ENCODE measurements at regions not wholly inside any gene's neighbourhood (a gene's known extent, or its start where the extent isn't known, plus 50 kb on each side); places are given as distances from the start of the nearest gene placed in this dataset.

- CTCF ChIA-PET: no interaction called here
- no peaks in the 10 kb centered on the region for H3K36me3 Mint-ChIP-seq (ENCODE audit: low read depth)
- H3K4me3 Mint-ChIP-seq: no peak overlapping the region
- no peak overlapping the region for H3K27ac Mint-ChIP-seq
- no peaks in the 10 kb centered on the region for H3K27me3 Mint-ChIP-seq (ENCODE audit: low read depth)
- H3K4me1 Mint-ChIP-seq (ENCODE audit: low read depth): no peaks in the 10 kb centered on the region
- intact Hi-C loops (cut with micrococcal nuclease): no loop called here
- peaks cover 6% of the 10 kb centered on the region for H3K9me3 Mint-ChIP-seq
- no peak for DNase-seq
Measured at GRCh38 chr5:136667789-136668188, 302.4 kb upstream of the TRPC7 start.

- Mint-ChIP-seq H3K36me3 (ENCODE audit: low read depth) (no peaks in the 10 kb centered on the region), H3K4me3 (no peak overlapping the region), H3K9me3 (peaks cover 6% of the 10 kb centered on the region), H3K27me3 (ENCODE audit: low read depth) (no peaks in the 10 kb centered on the region), H3K4me1 (ENCODE audit: low read depth) (no peaks in the 10 kb centered on the region), H3K27ac (no peak overlapping the region)
- no peak for DNase-seq
- intact Hi-C loops (cut with micrococcal nuclease): no loop called here
- CTCF ChIA-PET: no interaction called here
Measured at GRCh38 chr5:136666970-136667620, 301.8 kb upstream of the TRPC7 start.

- Mint-ChIP-seq H3K27ac (no peak overlapping the region), H3K27me3 (ENCODE audit: low read depth) (no peaks in the 10 kb centered on the region)
- CTCF ChIA-PET: no interaction called here
Measured at GRCh38 chr5:136665331-136665730, 300.0 kb upstream of the TRPC7 start.

GRCh38 chr5:136661026-136661425 lies 295.7 kb upstream of the TRPC7 start:
- Mint-ChIP-seq H3K9me3 (no peaks in the 10 kb centered on the region), H3K4me3 (no peak overlapping the region), H3K36me3 (ENCODE audit: low read depth) (no peaks in the 10 kb centered on the region), H3K27me3 (ENCODE audit: low read depth) (no peaks in the 10 kb centered on the region), H3K27ac (no peak overlapping the region), H3K4me1 (ENCODE audit: low read depth) (no peaks in the 10 kb centered on the region)
- DNase-seq: no peak
- CTCF ChIA-PET: no interaction called here
- intact Hi-C loops (cut with micrococcal nuclease): no loop called here

More at GRCh38 chr5:136665331-136665730, 300.0 kb upstream of the TRPC7 start:
- DNase-seq: no peak
- intact Hi-C loops (cut with micrococcal nuclease): no loop called here
- H3K9me3 Mint-ChIP-seq: peaks cover 6% of the 10 kb centered on the region
- no peaks in the 10 kb centered on the region for H3K36me3 Mint-ChIP-seq (ENCODE audit: low read depth)
- H3K4me1 Mint-ChIP-seq (ENCODE audit: low read depth): no peaks in the 10 kb centered on the region
- no peak overlapping the region for H3K4me3 Mint-ChIP-seq

- H3K36me3 Mint-ChIP-seq (ENCODE audit: low read depth): no peaks in the 10 kb centered on the region
- no peak for DNase-seq
- no peak overlapping the region for H3K4me3 Mint-ChIP-seq
- CTCF ChIA-PET: no interaction called here
- H3K27ac Mint-ChIP-seq: no peak overlapping the region
- H3K9me3 Mint-ChIP-seq: no peaks in the 10 kb centered on the region
- no peaks in the 10 kb centered on the region for H3K4me1 Mint-ChIP-seq (ENCODE audit: low read depth)
- H3K27me3 Mint-ChIP-seq (ENCODE audit: low read depth): peaks cover 6% of the 10 kb centered on the region
- intact Hi-C loops (cut with micrococcal nuclease): no loop called here
Measured at GRCh38 chr5:136656811-136657210, 291.5 kb upstream of the TRPC7 start.

- no peak for DNase-seq
- CTCF ChIA-PET: no interaction called here
- no peak overlapping the region for H3K4me3 Mint-ChIP-seq
- intact Hi-C loops (cut with micrococcal nuclease): no loop called here
- no peak overlapping the region for H3K27ac Mint-ChIP-seq
- H3K27me3 Mint-ChIP-seq (ENCODE audit: low read depth): peaks cover 6% of the 10 kb centered on the region
- H3K4me1 Mint-ChIP-seq (ENCODE audit: low read depth): no peaks in the 10 kb centered on the region
- H3K9me3 Mint-ChIP-seq: no peaks in the 10 kb centered on the region
- no peaks in the 10 kb centered on the region for H3K36me3 Mint-ChIP-seq (ENCODE audit: low read depth)
Measured at GRCh38 chr5:136655468-136655867, 290.1 kb upstream of the TRPC7 start.

- Mint-ChIP-seq H3K4me1 (ENCODE audit: low read depth) (no peaks in the 10 kb centered on the region), H3K27me3 (ENCODE audit: low read depth) (no peaks in the 10 kb centered on the region), H3K27ac (no peak overlapping the region), H3K4me3 (no peak overlapping the region), H3K36me3 (ENCODE audit: low read depth) (no peaks in the 10 kb centered on the region), H3K9me3 (no peaks in the 10 kb centered on the region)
- CTCF ChIA-PET: interaction anchor here (0.7 kb wide), 1 partner anchor 13 kb away, joined by 3 read pairs; no protein-coding TSS in a partner anchor
- intact Hi-C loops (cut with micrococcal nuclease): no loop called here
- no peak for DNase-seq
Measured at GRCh38 chr5:136646915-136647314, 281.6 kb upstream of the TRPC7 start.

GRCh38 chr5:136642976-136643375 lies 277.6 kb upstream of the TRPC7 start:
- Mint-ChIP-seq H3K27me3 (ENCODE audit: low read depth) (no peaks in the 10 kb centered on the region), H3K27ac (no peak overlapping the region), H3K4me3 (no peak overlapping the region), H3K4me1 (ENCODE audit: low read depth) (no peaks in the 10 kb centered on the region), H3K36me3 (ENCODE audit: low read depth) (no peaks in the 10 kb centered on the region), H3K9me3 (no peaks in the 10 kb centered on the region)
- intact Hi-C loops (cut with micrococcal nuclease): no loop called here
- DNase-seq: no peak
- CTCF ChIA-PET: no interaction called here

- no peak for DNase-seq
- Mint-ChIP-seq H3K4me3 (no peak overlapping the region), H3K36me3 (ENCODE audit: low read depth) (no peaks in the 10 kb centered on the region), H3K4me1 (ENCODE audit: low read depth) (no peaks in the 10 kb centered on the region), H3K27ac (no peak overlapping the region), H3K9me3 (peaks cover 3% of the 10 kb centered on the region), H3K27me3 (ENCODE audit: low read depth) (no peaks in the 10 kb centered on the region)
- intact Hi-C loops (cut with micrococcal nuclease): no loop called here
- CTCF ChIA-PET: no interaction called here
Measured at GRCh38 chr5:136639616-136640015, 274.3 kb upstream of the TRPC7 start.

GRCh38 chr5:136638084-136638483 lies 272.7 kb upstream of the TRPC7 start:
- CTCF ChIA-PET: no interaction called here

GRCh38 chr5:136636001-136636400 lies 270.7 kb upstream of the TRPC7 start:
- Mint-ChIP-seq H3K9me3 (peaks cover 3% of the 10 kb centered on the region), H3K27ac (no peak overlapping the region), H3K27me3 (ENCODE audit: low read depth) (no peaks in the 10 kb centered on the region), H3K36me3 (ENCODE audit: low read depth) (no peaks in the 10 kb centered on the region), H3K4me1 (ENCODE audit: low read depth) (no peaks in the 10 kb centered on the region), H3K4me3 (no peak overlapping the region)
- intact Hi-C loops (cut with micrococcal nuclease): no loop called here
- DNase-seq: no peak
- CTCF ChIA-PET: no interaction called here

More at GRCh38 chr5:136638084-136638483, 272.7 kb upstream of the TRPC7 start:
- DNase-seq: no peak
- intact Hi-C loops (cut with micrococcal nuclease): no loop called here
- Mint-ChIP-seq H3K27me3 (ENCODE audit: low read depth) (no peaks in the 10 kb centered on the region), H3K27ac (no peak overlapping the region), H3K4me3 (no peak overlapping the region), H3K9me3 (peaks cover 3% of the 10 kb centered on the region), H3K36me3 (ENCODE audit: low read depth) (no peaks in the 10 kb centered on the region), H3K4me1 (ENCODE audit: low read depth) (no peaks in the 10 kb centered on the region)

- Mint-ChIP-seq H3K27ac (no peak overlapping the region), H3K4me3 (no peak overlapping the region), H3K27me3 (ENCODE audit: low read depth) (no peaks in the 10 kb centered on the region), H3K9me3 (peaks cover 6% of the 10 kb centered on the region), H3K36me3 (ENCODE audit: low read depth) (no peaks in the 10 kb centered on the region), H3K4me1 (ENCODE audit: low read depth) (no peaks in the 10 kb centered on the region)
- no peak for DNase-seq
- intact Hi-C loops (cut with micrococcal nuclease): no loop called here
- CTCF ChIA-PET: no interaction called here
Measured at GRCh38 chr5:136631186-136631585, 265.8 kb upstream of the TRPC7 start.

- CTCF ChIA-PET: no interaction called here
- H3K36me3 Mint-ChIP-seq (ENCODE audit: low read depth): no peaks in the 10 kb centered on the region
- H3K4me3 Mint-ChIP-seq: no peak overlapping the region
Measured at GRCh38 chr5:136629125-136629792, 263.9 kb upstream of the TRPC7 start.

More at GRCh38 chr5:136629125-136629792, 263.9 kb upstream of the TRPC7 start:
- H3K27me3 Mint-ChIP-seq (ENCODE audit: low read depth): no peaks in the 10 kb centered on the region
- peaks cover 3% of the 10 kb centered on the region for H3K9me3 Mint-ChIP-seq
- no peaks in the 10 kb centered on the region for H3K4me1 Mint-ChIP-seq (ENCODE audit: low read depth)
- intact Hi-C loops (cut with micrococcal nuclease): no loop called here
- DNase-seq: no peak
- no peak overlapping the region for H3K27ac Mint-ChIP-seq

Data from activated naive CD4-positive, alpha-beta T cell treated with anti-CD3 and anti-CD28 coated beads for 36 hours (primary cell).